ENCODE measurements at regions not wholly inside any gene's neighbourhood (a gene's known extent, or its start where the extent isn't known, plus 50 kb on each side); places are given as distances from the start of the nearest gene placed in this dataset.
"Not testable (repeated sequence)": the region's sequence is repeated elsewhere in the genome, so short reads cannot be mapped to it uniquely, and the experiment has no call there.

DNA sequence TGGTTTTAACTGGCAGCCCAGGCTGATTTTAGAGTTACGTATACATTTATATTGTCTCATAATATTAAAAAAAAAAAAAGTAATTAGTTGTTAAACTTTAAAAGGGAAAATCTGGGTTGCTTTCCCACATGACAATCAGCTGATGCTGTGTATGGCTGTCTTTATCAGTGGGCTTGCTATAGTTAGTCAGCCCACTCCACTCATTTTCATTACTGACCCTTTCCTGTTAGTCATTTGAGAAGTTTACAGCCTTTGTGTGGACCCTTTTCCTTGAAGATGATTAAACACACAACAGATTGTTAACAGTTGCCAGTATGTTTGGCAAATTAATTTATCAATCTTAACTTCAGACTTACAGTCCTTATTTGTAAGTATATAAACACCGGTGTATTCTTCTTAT lies 164.5 kb upstream of the AGR3 start:
- ATAC-seq, result no peak
- TF ChIP-seq ARNTL (CRISPR knock-in tag; IDR thresholded peaks at IDR 0.05; ENCODE audit: borderline replicate concordance, low read depth), result no peak
- no peak for TF ChIP-seq OSR1 (CRISPR knock-in tag; IDR thresholded peaks at IDR 0.05)
- no peak for TF ChIP-seq PPARA (CRISPR knock-in tag; IDR thresholded peaks at IDR 0.05; ENCODE audit: borderline replicate concordance)
- TF ChIP-seq, protein P1, sequence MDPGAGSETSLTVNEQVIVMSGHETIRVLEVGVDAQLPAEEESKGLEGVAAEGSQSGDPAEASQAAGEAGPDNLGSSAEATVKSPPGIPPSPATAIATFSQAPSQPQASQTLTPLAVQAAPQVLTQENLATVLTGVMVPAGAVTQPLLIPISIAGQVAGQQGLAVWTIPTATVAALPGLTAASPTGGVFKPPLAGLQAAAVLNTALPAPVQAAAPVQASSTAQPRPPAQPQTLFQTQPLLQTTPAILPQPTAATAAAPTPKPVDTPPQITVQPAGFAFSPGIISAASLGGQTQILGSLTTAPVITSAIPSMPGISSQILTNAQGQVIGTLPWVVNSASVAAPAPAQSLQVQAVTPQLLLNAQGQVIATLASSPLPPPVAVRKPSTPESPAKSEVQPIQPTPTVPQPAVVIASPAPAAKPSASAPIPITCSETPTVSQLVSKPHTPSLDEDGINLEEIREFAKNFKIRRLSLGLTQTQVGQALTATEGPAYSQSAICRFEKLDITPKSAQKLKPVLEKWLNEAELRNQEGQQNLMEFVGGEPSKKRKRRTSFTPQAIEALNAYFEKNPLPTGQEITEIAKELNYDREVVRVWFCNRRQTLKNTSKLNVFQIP (CRISPR knock-in tag; IDR thresholded peaks at IDR 0.05; ENCODE audit: borderline replicate concordance, low read depth), result no peak
- TF ChIP-seq GLIS3 (CRISPR knock-in tag; IDR thresholded peaks at IDR 0.05), result no peak
- TF ChIP-seq ZNF70 (CRISPR knock-in tag; IDR thresholded peaks at IDR 0.05), result no peak
- TF ChIP-seq TOX (CRISPR knock-in tag; IDR thresholded peaks at IDR 0.05; ENCODE audit: borderline replicate concordance), result no peak
- TF ChIP-seq ZNF8 (CRISPR knock-in tag; IDR thresholded peaks at IDR 0.05), result no peak
- no peak for TF ChIP-seq BACH2 (CRISPR knock-in tag; IDR thresholded peaks at IDR 0.05; ENCODE audit: borderline replicate concordance)
- no peak for TF ChIP-seq ZFP30 (CRISPR knock-in tag; IDR thresholded peaks at IDR 0.05)
- no peak for TF ChIP-seq ZNF565 (CRISPR knock-in tag; conservative IDR thresholded peaks at IDR 0.05; ENCODE audit: low read depth)

DNA sequence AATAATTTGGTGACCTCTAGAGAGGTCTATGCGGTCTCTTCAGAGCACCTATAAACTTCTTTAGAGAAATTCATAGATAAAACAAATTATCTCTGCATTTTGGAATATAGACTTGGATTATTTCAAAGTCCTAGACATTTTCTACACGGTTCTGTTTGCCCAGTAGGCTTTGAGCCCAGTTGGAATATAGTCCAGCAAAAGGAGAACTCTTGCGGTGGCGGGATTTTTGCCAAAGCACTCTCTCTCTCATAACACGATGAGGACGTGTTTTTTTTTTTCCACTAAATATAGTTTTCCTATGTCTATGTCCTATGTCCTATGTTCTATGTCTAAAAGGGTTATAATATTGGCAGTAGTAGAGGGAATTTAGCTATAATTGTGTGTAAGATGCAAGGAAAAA lies 164.9 kb upstream of the AGR3 start:
- ATAC-seq, result no peak
- no peak for TF ChIP-seq ISL1 (CRISPR knock-in tag; IDR thresholded peaks at IDR 0.05)
- TF ChIP-seq, protein P2, sequence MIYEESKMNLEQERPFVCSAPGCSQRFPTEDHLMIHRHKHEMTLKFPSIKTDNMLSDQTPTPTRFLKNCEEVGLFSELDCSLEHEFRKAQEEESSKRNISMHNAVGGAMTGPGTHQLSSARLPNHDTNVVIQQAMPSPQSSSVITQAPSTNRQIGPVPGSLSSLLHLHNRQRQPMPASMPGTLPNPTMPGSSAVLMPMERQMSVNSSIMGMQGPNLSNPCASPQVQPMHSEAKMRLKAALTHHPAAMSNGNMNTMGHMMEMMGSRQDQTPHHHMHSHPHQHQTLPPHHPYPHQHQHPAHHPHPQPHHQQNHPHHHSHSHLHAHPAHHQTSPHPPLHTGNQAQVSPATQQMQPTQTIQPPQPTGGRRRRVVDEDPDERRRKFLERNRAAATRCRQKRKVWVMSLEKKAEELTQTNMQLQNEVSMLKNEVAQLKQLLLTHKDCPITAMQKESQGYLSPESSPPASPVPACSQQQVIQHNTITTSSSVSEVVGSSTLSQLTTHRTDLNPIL (CRISPR knock-in tag; IDR thresholded peaks at IDR 0.05; ENCODE audit: low read depth), result no peak
- TF ChIP-seq OSR1 (CRISPR knock-in tag; IDR thresholded peaks at IDR 0.05), result no peak
- TF ChIP-seq BACH2 (CRISPR knock-in tag; IDR thresholded peaks at IDR 0.05; ENCODE audit: borderline replicate concordance), result no peak
- TF ChIP-seq, protein P3, sequence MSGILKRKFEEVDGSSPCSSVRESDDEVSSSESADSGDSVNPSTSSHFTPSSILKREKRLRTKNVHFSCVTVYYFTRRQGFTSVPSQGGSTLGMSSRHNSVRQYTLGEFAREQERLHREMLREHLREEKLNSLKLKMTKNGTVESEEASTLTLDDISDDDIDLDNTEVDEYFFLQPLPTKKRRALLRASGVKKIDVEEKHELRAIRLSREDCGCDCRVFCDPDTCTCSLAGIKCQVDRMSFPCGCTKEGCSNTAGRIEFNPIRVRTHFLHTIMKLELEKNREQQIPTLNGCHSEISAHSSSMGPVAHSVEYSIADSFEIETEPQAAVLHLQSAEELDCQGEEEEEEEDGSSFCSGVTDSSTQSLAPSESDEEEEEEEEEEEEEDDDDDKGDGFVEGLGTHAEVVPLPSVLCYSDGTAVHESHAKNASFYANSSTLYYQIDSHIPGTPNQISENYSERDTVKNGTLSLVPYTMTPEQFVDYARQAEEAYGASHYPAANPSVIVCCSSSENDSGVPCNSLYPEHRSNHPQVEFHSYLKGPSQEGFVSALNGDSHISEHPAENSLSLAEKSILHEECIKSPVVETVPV (CRISPR knock-in tag; IDR thresholded peaks at IDR 0.05), result no peak
- TF ChIP-seq ZNF8 (CRISPR knock-in tag; IDR thresholded peaks at IDR 0.05), result no peak
- no peak for TF ChIP-seq ZFP3 (CRISPR knock-in tag; IDR thresholded peaks at IDR 0.05)
- TF ChIP-seq ESRRG (CRISPR knock-in tag; IDR thresholded peaks at IDR 0.05), result no peak

DNA sequence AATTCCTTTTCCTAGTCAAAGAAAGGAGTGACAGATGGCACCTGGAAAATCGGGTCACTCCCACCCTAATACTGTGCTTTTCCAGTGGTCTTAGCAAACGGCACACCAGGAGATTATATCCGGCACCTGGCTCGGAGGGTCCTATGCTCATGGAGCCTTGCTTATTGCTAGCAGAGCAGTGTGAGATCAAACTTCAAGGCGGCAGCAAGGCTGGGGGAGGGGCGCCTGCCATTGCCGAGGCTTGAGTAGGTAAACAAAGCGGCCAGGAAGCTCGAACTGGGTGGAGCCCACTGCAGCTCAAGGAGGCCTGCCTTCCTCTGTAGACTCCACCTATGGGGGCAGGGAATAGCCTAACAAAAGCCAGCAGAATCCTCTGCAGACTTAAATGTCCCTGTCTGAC lies 171.4 kb upstream of the AGR3 start:
- not testable (repeated sequence) for ATAC-seq

DNA sequence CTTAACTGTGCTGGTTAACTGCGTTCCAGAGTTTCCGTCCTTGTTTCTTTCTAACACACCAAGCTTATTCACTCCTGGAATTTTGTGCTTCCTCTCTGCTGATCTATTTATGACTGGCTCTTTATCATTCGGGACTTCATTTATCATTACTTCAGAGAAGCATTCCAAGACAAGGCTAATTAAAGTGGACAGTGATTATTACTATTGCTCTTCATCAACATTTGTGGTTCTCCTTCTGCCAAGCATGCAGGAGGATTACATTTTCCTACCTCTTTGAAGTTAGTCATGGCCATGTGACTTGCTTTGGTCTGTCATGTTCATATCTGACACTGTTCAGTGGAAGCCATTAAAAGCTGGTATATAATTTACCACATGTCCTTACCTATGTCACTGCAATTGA lies 172.4 kb upstream of the AGR3 start:
- no peak for ATAC-seq
- TF ChIP-seq, protein P2 (CRISPR knock-in tag; IDR thresholded peaks at IDR 0.05; ENCODE audit: low read depth), result no peak
- no peak for TF ChIP-seq CSDC2 (CRISPR knock-in tag; IDR thresholded peaks at IDR 0.05)
- TF ChIP-seq, protein P3 (CRISPR knock-in tag; IDR thresholded peaks at IDR 0.05), result no peak

DNA sequence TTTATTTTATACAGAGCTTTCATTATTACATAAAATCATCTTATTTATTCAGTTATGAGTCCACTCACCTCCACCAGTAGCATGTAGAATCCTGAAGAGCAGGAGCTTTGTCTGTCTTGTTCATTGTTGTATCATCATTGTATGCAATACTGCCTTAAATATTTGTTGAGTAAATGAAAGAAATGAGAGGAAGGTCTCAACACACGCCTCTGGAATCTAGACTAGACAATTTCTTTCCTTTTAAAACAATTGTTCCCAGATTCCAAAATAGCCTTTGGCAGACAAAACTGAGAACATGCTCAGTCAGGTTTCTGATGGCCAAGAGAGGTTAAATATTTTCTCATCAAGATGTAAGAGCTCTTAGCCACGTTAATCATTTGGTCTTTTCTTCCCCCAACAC lies 173.1 kb upstream of the AGR3 start:
- ATAC-seq, result no peak
- TF ChIP-seq BACH2 (CRISPR knock-in tag; IDR thresholded peaks at IDR 0.05; ENCODE audit: borderline replicate concordance) (no peak), RARB (CRISPR knock-in tag; IDR thresholded peaks at IDR 0.05) (no peak), CSDC2 (CRISPR knock-in tag; IDR thresholded peaks at IDR 0.05) (no peak), GLIS3 (CRISPR knock-in tag; IDR thresholded peaks at IDR 0.05) (no peak), ZFP3 (CRISPR knock-in tag; IDR thresholded peaks at IDR 0.05) (no peak), OSR1 (CRISPR knock-in tag; IDR thresholded peaks at IDR 0.05) (no peak), TOX (CRISPR knock-in tag; IDR thresholded peaks at IDR 0.05; ENCODE audit: borderline replicate concordance) (no peak), ZFP30 (CRISPR knock-in tag; IDR thresholded peaks at IDR 0.05) (no peak), ISL1 (CRISPR knock-in tag; IDR thresholded peaks at IDR 0.05) (no peak), ZC3H10 (CRISPR knock-in tag; IDR thresholded peaks at IDR 0.05) (no peak), ZNF70 (CRISPR knock-in tag; IDR thresholded peaks at IDR 0.05) (no peak)
- TF ChIP-seq, protein P4, sequence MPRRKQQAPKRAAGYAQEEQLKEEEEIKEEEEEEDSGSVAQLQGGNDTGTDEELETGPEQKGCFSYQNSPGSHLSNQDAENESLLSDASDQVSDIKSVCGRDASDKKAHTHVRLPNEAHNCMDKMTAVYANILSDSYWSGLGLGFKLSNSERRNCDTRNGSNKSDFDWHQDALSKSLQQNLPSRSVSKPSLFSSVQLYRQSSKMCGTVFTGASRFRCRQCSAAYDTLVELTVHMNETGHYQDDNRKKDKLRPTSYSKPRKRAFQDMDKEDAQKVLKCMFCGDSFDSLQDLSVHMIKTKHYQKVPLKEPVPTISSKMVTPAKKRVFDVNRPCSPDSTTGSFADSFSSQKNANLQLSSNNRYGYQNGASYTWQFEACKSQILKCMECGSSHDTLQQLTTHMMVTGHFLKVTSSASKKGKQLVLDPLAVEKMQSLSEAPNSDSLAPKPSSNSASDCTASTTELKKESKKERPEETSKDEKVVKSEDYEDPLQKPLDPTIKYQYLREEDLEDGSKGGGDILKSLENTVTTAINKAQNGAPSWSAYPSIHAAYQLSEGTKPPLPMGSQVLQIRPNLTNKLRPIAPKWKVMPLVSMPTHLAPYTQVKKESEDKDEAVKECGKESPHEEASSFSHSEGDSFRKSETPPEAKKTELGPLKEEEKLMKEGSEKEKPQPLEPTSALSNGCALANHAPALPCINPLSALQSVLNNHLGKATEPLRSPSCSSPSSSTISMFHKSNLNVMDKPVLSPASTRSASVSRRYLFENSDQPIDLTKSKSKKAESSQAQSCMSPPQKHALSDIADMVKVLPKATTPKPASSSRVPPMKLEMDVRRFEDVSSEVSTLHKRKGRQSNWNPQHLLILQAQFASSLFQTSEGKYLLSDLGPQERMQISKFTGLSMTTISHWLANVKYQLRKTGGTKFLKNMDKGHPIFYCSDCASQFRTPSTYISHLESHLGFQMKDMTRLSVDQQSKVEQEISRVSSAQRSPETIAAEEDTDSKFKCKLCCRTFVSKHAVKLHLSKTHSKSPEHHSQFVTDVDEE (CRISPR knock-in tag; IDR thresholded peaks at IDR 0.05), result no peak
- TF ChIP-seq, protein P2 (CRISPR knock-in tag; IDR thresholded peaks at IDR 0.05; ENCODE audit: low read depth), result no peak
- TF ChIP-seq, protein P3 (CRISPR knock-in tag; IDR thresholded peaks at IDR 0.05), result no peak

Measured in SK-N-SH treated with all-trans-retinoic acid at 6 μM for 48 hours (cell line).